M059J (cell line): ENCODE measurements at regions not wholly inside any gene's neighbourhood (a gene's known extent, or its start where the extent isn't known, plus 50 kb on each side); places are given as distances from the start of the nearest gene placed in this dataset.

Experiments used
- DNase-seq: peaks from one replicate; pipeline ENCODE4 v3.0.0-alpha.2; 2012; ENCODE audit warnings: low read depth

GRCh38 chr22:20637750-20638506, 130.5 kb downstream of the MED15 start:
- DNase-seq, result no peak

- DNase-seq, result no peak
Observed at GRCh38 chr22:20638507-20638870, 131.1 kb downstream of the MED15 start.

GRCh38 chr22:20639343-20639742, 131.9 kb downstream of the MED15 start:
- DNase-seq, result no peak

- DNase-seq, result no peak
Observed at GRCh38 chr22:20639750-20640149, 132.3 kb downstream of the MED15 start.

GRCh38 chr22:20641198-20641892, 132.6 kb upstream of the SERPIND1 start:
- DNase-seq, result no peak

- no peak for DNase-seq
Observed at GRCh38 chr22:20641919-20642579, 131.9 kb upstream of the SERPIND1 start.

GRCh38 chr22:20642668-20643179, 131.2 kb upstream of the SERPIND1 start:
- no peak for DNase-seq

- no peak for DNase-seq
Observed at GRCh38 chr22:20644071-20644642, 129.8 kb upstream of the SERPIND1 start.

GRCh38 chr22:20645954-20646353, 128.0 kb upstream of the SERPIND1 start:
- DNase-seq, result no peak

- DNase-seq, result no peak
Observed at GRCh38 chr22:20646415-20646814, 127.5 kb upstream of the SERPIND1 start.

- DNase-seq, result no peak
Observed at GRCh38 chr22:20646906-20647305, 127.0 kb upstream of the SERPIND1 start.

GRCh38 chr22:20647586-20648305, 126.2 kb upstream of the SERPIND1 start:
- no peak for DNase-seq

GRCh38 chr22:20648306-20648903, 125.5 kb upstream of the SERPIND1 start:
- no peak for DNase-seq

GRCh38 chr22:20650294-20651207, 123.4 kb upstream of the SERPIND1 start:
- no peak for DNase-seq

- DNase-seq, result no peak
Observed at GRCh38 chr22:20651286-20651685, 122.6 kb upstream of the SERPIND1 start.

GRCh38 chr22:20652130-20652529, 121.8 kb upstream of the SERPIND1 start:
- DNase-seq, result no peak

GRCh38 chr22:20652582-20652981, 121.3 kb upstream of the SERPIND1 start:
- DNase-seq, result no peak

GRCh38 chr22:20653012-20653794, 120.7 kb upstream of the SERPIND1 start:
- DNase-seq, result no peak

- no peak for DNase-seq
Observed at GRCh38 chr22:20653795-20654342, 120.0 kb upstream of the SERPIND1 start.
